Osteoblast (primary cell): ENCODE measurements at regions not wholly inside any gene's neighbourhood (a gene's known extent, or its start where the extent isn't known, plus 50 kb on each side); places are given as distances from the start of the nearest gene placed in this dataset.

Experiments used
- DNase-seq: peaks from one replicate; pipeline ENCODE4 v3.0.0; 2011; ENCODE audit warnings: low spot score, mixed read lengths; ENCODE audit not compliant: insufficient read length; ENCODE audit errors: missing footprints
- H2AFZ ChIP-seq: 2 replicates; pipeline ENCODE4 v1.6.0; 2011; ENCODE audit warnings: mild to moderate bottlenecking, low read length
- H3K27ac ChIP-seq: 2 replicates; pipeline ENCODE4 v1.5.1; 2011; ENCODE audit warnings: mild to moderate bottlenecking, low read depth, low read length, moderate library complexity
- H3K27me3 ChIP-seq: 2 replicates; pipeline ENCODE4 v1.6.0; 2012; ENCODE audit warnings: mild to moderate bottlenecking, control low read depth, inconsistent platforms, low read length, moderate library complexity; ENCODE audit not compliant: insufficient read depth
- H3K36me3 ChIP-seq: 2 replicates; pipeline ENCODE4 v1.5.1; 2011; ENCODE audit warnings: mild to moderate bottlenecking, low read length, control low read depth, moderate library complexity; ENCODE audit not compliant: insufficient read depth
- H3K4me1 ChIP-seq: 2 replicates; pipeline ENCODE4 v1.5.1; 2011; ENCODE audit warnings: mild to moderate bottlenecking, low read length, control low read depth, moderate library complexity; ENCODE audit not compliant: insufficient read depth
- H3K4me2 ChIP-seq: 2 replicates; pipeline ENCODE4 v1.6.0; 2011; ENCODE audit warnings: mild to moderate bottlenecking, low read length; ENCODE audit not compliant: insufficient read depth
- H3K4me3 ChIP-seq: fragments of 200-600 bp; sonication (generic); 3 replicates; pipeline ENCODE4 v1.5.1; 2012; ENCODE audit warnings: mild to moderate bottlenecking, low read length, inconsistent platforms; ENCODE audit not compliant: insufficient read depth
- H3K79me2 ChIP-seq: 2 replicates; pipeline ENCODE4 v1.6.0; 2012; ENCODE audit warnings: mild to moderate bottlenecking, low read length, control low read depth, inconsistent platforms; ENCODE audit not compliant: insufficient read depth
- H3K9me3 ChIP-seq: 2 replicates; pipeline ENCODE4 v1.5.1; 2011; ENCODE audit warnings: low read depth, low read length, control low read depth
- H4K20me1 ChIP-seq: 2 replicates; pipeline ENCODE4 v1.6.0; 2012; ENCODE audit warnings: mild to moderate bottlenecking, low read length, control low read depth; ENCODE audit not compliant: insufficient read depth
- CTCF ChIP-seq: IDR thresholded peaks from 2 replicates; pipeline ENCODE4 v1.5.1; 2011; ENCODE audit warnings: mild to moderate bottlenecking, low read depth, low read length, moderate library complexity; ENCODE audit errors: extremely low read depth

DNA sequence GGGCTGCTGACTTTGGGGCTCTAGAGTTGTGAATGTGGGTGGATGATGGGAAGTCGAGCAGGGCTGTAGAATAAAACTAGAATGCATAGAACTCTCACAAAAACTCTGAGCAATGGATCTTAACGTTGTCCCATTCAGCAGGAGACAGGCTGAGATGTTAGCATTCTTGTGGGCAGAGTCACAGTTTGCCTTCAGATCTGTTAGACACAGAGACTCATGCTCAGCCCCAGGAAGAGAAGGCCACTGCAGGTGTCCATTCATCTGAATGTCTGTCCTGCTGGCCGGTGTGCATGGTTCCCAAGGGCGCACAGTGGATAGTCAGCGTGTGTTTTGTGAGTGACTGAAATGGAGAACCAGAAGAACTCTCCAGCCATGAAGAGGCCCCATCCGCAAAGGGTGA, 111.3 kb downstream of the TSN start:
- DNase-seq = no peak
- H3K4me3 ChIP-seq = no peak overlapping the region

DNA sequence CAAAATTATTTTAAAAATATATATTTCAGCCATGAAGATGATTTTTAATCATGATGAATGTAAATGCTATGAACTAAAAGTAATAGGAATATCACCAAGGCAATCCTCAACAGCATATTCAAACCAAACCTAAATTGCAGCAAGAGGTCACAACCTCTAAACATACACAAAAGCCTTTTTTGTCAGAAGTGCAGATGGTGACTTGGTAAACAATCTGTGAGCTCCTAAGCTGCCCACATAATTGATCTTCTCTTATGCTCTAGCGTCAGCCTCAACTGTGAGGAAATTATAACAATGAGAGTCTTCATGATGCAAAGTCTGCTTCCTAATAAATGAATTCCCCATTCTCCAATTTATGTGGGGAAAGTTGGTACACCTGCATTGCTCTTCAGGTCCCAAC, 113.2 kb downstream of the TSN start:
- H3K27me3 ChIP-seq = peaks cover 2% of the 10 kb centered on the region
- no peak overlapping the region for H3K4me3 ChIP-seq
- H4K20me1 ChIP-seq = no peaks in the 10 kb centered on the region
- H3K9me3 ChIP-seq = no peaks in the 10 kb centered on the region
- H2AFZ ChIP-seq = no peak overlapping the region
- H3K27ac ChIP-seq = no peak overlapping the region
- no peak for DNase-seq
- no peaks in the 10 kb centered on the region for H3K36me3 ChIP-seq
- no peaks in the 10 kb centered on the region for H3K79me2 ChIP-seq
- H3K4me1 ChIP-seq = no peaks in the 10 kb centered on the region
- TF ChIP-seq CTCF = no peak
- H3K4me2 ChIP-seq = no peak overlapping the region

More for the DNA sequence above, 111.3 kb downstream of the TSN start:
- no peaks in the 10 kb centered on the region for H3K9me3 ChIP-seq
- no peaks in the 10 kb centered on the region for H3K4me1 ChIP-seq
- H3K27me3 ChIP-seq = no peaks in the 10 kb centered on the region
- no peak for TF ChIP-seq CTCF
- H4K20me1 ChIP-seq = no peaks in the 10 kb centered on the region
- no peak overlapping the region for H2AFZ ChIP-seq
- no peaks in the 10 kb centered on the region for H3K79me2 ChIP-seq
- no peak overlapping the region for H3K27ac ChIP-seq
- H3K36me3 ChIP-seq = no peaks in the 10 kb centered on the region
- no peak overlapping the region for H3K4me2 ChIP-seq

DNA sequence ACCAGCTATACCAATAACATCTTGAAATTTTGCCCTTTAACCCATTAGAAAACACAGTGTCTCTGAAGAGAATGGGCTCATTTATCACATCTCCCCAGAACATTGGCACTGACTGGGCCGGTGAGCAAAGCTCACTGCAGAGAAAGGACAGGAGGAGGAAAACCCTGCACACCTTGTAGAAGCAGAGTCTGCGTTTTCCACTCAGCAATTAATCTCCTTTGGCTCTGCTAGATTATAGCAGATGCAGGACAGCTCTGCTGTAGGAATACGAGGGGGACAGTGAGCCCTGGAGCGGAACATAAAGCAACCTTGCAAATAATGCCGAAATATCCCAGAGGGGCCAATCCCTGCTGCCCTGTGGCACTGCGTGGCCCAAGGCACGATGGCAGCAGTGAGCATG, 113.9 kb downstream of the TSN start:
- Histone ChIP-seq H2AFZ (no peak overlapping the region), H3K27ac (no peak overlapping the region), H3K27me3 (peaks cover 2% of the 10 kb centered on the region), H3K79me2 (no peaks in the 10 kb centered on the region), H3K4me1 (no peaks in the 10 kb centered on the region), H3K4me3 (no peak overlapping the region), H3K9me3 (no peaks in the 10 kb centered on the region), H3K36me3 (no peaks in the 10 kb centered on the region), H3K4me2 (no peak overlapping the region), H4K20me1 (no peaks in the 10 kb centered on the region)
- no peak for TF ChIP-seq CTCF
- DNase-seq = no peak

GRCh38 chr2:121869873-121870272, 114.4 kb downstream of the TSN start:
- DNase-seq = no peak
- peaks cover 2% of the 10 kb centered on the region for H3K27me3 ChIP-seq
- H2AFZ ChIP-seq = no peak overlapping the region
- no peak overlapping the region for H3K4me3 ChIP-seq
- no peaks in the 10 kb centered on the region for H3K9me3 ChIP-seq
- no peaks in the 10 kb centered on the region for H3K36me3 ChIP-seq
- no peak overlapping the region for H3K27ac ChIP-seq
- H4K20me1 ChIP-seq = no peaks in the 10 kb centered on the region
- no peaks in the 10 kb centered on the region for H3K79me2 ChIP-seq
- no peak overlapping the region for H3K4me2 ChIP-seq
- TF ChIP-seq CTCF = no peak
- H3K4me1 ChIP-seq = no peaks in the 10 kb centered on the region
